GM18505 (cell line): ENCODE measurements at regions not wholly inside any gene's neighbourhood (a gene's known extent, or its start where the extent isn't known, plus 50 kb on each side); places are given as distances from the start of the nearest gene placed in this dataset.

Experiments
- ATAC-seq: cut with Tn5 transposase; IDR thresholded peaks from one replicate; pipeline ENCODE4 v1.9.1; 2021; ENCODE audit not compliant: unreplicated experiment
- POLR2A ChIP-seq: IDR thresholded peaks from 4 replicates; pipeline ENCODE4 v1.6.1; 2011; ENCODE audit warnings: borderline replicate concordance; ENCODE audit not compliant: insufficient read depth, insufficient read length; ENCODE audit errors: extremely low read depth

DNA sequence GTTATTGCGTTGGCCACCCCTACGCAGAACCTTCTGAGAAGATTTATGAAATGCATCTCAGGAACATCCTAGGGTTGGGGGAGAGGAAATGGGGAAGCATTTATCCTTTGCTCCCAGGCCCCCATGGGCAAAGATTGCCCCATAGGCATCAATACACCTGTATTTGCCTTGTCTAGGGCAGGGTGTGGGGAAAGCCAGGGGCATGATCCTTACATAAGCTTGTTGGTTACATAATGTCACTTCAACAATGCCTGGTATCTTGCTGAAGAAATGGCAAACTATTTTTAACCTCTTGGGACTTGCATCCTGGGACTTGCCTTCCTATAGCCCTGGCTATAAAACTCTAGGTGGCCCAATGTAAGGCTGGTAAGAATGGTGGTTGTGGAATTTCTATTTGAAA lies 53.9 kb upstream of the SPRED2 start:
- no peak for TF ChIP-seq POLR2A
- no peak for ATAC-seq

DNA sequence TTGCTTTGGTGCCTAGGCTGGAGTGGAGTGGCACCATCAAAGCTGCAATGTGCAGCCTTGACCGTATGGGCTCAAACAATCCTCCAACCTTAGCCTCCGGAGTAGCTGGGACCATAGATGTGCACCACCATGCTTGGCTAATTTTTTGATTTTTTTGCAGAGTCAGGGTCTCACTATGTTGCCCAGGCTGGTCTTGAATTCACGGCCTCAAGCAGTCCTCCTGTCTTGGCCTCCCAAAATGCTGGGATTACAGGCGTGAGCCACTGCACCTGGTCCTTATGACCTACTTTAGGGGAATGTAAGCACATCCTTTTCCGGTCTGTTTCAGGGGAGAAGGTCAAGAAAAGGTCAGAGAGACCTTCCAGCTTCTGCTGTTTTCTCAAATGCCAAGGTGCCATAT lies 53.4 kb upstream of the SPRED2 start:
- no peak for ATAC-seq
- no peak for TF ChIP-seq POLR2A

- TF ChIP-seq POLR2A, result no peak
- ATAC-seq, result no peak
Measured at GRCh38 chr2:65483763-65484162, 51.4 kb upstream of the SPRED2 start.

- no peak for TF ChIP-seq POLR2A
- ATAC-seq, result no peak
Measured at GRCh38 chr2:65482971-65483370, 50.6 kb upstream of the SPRED2 start.
